ENCODE measurements at regions not wholly inside any gene's neighbourhood (a gene's known extent, or its start where the extent isn't known, plus 50 kb on each side); places are given as distances from the start of the nearest gene placed in this dataset.
"Not testable (repeated sequence)": the region's sequence is repeated elsewhere in the genome, so short reads cannot be mapped to it uniquely, and the experiment has no call there.

DNA sequence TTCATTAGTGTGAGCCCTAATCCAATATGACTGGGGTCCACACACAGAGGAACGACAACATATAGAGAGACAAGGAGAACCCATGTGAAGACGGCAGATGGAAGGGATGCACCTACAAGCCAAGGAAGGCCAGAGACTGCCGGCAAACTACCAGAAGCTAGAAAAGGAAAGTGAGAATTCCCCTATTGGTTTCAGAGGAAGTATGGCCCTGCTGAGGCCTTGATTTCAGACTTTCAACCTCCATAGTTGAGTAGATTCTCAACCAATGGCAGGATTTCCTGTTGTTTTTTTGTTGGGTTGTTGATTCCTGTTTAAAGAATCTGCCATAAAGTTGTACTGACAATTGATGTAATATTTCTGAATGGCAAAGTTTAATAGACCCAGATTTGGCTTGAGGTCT is 241.5 kb downstream of the SATB2 start:
- DNase-seq = no peak

DNA sequence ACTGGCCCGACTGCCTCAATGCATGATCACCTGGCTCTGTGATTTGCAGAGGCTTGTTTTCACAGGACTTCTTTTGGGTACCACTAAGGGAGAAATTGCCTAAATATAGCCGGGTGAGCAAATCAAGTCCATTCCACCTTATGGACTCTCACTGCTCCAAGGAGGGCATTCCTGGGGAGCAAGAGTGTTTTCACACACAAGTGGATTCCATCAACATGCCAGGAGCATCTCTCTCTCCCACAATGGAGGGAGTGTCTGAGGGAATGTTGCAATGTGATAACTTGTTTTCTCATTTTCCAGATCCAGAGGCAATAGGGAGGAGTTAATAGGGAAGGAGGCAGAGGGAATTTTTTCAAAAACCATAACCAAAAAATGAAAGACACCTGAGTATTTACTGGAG is 250.7 kb downstream of the SATB2 start:
- no peak for DNase-seq

DNA sequence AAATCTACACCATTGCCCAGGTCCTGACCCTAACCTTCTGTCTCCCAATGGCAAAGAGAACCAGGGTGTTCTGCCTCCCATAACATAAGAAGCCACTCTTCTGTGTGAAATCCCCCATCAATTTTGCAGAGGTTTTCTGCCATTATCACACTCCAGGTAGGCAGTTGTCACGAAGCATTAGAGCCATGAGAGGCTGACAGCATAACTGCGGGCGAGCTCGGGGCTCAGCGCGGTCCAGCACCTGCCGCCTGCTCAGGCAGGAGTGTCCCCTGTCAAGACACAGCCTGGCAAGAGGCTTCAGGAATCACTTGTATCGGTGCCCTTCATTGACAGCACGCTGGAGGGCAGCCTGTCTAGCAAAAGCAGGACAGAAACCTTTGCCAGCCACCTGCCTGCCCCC is 251.2 kb downstream of the SATB2 start:
- DNase-seq = no peak

DNA sequence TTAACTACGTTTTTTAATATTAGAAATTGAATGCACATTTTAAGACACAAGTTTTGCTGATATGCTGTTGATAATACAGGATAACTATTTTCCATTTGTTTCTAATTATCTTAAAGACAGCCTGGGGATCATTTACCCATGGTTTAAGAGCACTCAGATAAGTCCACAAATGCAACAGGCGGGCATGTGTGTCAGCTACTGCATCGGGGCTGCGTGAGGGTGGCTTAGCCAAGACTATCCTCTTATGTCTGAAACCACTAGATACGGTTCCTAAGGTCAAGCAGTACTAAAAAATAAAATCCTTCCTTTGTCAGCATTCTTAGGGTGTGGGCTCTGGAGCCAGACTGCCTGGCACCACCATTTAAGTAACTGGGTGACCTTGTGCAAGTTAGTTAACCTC is 254.8 kb downstream of the SATB2 start:
- DNase-seq = no peak

DNA sequence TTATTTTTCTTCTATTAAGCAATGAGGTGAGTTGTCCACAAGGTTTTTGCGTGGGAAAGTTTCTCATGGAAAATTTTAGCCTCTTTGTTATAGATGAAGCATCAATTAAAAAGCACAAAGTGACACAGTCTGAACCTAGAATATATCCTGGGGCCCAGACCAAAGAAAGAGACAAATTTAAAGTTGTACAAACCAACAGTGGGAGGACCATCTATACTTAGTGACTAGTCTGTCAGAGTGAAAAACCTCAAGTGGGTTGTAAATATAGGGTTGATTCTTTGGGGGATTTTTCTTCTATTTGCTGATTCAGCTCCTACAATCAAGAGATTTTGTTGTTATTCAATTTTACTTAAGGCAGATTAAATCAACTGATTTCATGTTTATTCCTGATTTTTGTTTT is 256.2 kb downstream of the SATB2 start:
- no peak for DNase-seq

DNA sequence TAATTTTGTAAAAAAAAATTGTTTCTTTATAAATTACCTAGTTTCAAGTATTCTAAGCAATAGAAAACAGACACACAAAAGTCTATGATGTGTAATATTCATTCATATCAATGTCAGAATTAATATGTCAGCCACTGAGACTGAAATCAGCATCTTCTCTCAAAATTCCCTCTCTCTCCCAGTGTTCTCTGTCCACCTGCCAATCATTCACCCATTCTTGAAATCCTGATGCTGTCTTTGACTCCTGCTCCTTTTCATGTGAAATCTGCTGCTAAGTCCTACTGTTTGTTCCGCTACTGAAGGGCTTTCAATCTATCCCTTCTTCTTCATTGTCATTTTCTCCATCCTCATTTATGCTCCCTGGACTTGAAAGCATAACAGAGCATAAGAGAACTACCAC is 257.9 kb downstream of the SATB2 start:
- DNase-seq = no peak

DNA sequence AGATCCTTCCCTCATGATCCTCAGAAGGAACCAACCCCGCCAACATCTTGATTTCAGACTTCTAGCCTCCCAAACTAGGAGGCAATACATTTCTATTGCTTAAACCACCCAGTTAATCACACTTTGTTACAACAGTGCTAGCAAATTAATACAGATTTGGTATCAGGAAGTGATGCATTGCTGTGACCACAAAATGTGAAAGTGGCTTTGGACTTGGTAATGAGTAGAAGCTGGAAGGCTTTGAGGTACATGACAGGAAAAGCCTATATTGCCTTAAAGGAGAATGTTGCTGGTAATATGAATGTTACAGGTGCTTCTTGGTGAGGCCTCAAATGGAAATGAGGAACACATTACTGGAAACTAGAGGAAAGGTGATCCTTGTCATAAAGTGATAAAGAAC is 260.3 kb downstream of the SATB2 start:
- DNase-seq = peak; percentile 17

DNA sequence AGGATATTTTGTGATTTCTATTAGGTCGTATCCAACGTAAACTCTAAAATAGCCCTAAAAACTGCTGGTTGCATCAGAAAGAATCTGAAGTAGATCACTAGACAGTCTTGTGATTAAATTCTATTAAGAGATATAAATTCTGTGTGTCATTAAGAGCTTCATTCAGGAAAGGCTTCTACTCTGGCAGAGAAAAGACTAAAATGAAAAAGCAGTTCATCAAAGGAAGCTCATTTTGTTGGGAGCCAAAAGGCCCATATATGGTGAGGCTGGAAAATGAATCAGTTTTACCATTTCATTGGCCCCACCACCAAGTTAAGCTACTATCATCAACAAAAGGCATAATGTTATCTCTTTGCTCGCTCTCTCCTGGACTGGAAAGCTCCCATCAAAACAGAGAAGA is 261.1 kb downstream of the SATB2 start:
- DNase-seq = no peak

DNA sequence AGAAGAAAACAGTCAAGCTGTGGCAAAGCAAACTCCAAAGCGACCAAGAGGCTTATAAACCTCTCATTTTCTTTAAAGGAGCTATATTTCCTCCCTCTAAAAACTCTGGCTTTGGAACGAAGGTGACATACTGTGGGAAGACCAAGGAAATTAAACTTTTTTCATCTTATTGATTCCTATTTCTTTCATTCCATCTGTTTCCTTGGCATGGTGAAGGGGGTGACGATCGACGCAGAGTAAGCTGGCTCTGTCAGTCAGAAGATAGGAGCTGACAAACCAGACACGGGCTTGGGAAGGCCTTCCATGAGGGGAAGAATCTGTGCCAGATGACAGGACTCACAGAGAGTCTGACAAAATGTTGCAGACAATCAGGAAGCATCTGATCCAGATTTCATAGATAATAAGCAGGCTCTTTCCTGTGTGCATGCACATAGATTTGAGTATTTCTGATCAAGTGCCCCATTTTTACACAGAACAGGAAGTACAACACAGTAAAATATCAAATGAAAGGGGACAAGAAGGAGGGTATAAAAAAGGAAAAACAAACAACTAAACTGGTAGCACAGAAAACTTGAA is 261.7 kb downstream of the SATB2 start:
- DNase-seq = no peak

DNA sequence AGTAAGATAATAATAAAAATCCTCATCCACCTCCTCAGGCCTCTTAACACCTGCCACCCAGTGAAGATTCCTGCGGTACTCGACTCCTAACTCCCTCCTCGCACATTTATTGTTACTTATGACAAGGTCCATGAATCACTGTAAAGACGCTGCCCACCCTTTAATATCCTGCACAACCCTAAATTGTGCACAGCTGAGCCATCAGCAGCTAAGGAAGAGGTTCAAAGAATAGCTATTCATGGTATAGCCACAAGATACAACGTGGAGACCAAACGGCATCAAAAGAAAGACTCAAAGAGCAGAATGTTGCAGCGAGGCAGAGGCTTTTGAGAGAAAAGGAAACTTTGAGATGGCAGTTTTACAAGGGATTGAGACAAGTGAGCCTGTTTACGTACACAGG is 266.3 kb downstream of the SATB2 start:
- no peak for DNase-seq

DNA sequence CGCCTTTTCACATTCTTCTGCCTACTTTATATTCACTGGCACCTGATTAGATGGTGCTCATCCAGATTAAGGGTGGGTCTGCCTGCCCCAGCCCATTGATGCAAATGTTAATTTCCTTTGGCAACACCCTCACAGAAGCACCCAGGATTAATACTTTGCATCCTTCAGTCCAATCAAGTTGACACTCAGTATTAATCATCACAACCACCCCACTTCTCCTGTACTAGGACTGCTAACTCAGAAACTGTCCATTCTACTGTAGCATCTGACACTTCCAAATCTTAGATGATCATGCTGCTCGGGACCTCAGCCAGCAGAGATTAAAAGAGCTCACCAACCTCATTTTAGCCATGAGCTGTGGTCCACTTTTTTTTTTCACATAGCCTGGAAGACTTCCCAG is 268.5 kb downstream of the SATB2 start:
- DNase-seq = no peak

DNA sequence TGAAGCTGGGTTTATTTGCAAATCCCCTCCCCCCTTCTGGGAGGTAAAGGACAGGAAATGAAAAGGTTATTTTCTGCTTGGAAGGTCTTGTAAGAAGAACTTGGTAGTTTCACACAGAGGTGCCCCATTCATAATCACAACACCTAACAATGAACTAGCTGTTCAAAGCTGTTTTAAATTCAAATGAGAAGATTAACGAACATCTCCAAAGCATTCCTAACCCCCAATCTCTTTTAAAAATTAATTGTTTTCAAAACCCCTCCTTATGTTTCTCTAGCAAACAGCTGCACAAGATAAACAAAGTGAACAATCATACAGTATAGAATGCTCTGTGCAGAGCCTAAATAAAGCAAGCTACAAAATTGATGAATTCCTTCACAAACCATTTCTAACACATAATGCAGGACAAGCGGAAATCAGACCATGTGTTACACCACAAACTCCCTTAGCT is 271.4 kb downstream of the SATB2 start:
- no peak for DNase-seq

DNA sequence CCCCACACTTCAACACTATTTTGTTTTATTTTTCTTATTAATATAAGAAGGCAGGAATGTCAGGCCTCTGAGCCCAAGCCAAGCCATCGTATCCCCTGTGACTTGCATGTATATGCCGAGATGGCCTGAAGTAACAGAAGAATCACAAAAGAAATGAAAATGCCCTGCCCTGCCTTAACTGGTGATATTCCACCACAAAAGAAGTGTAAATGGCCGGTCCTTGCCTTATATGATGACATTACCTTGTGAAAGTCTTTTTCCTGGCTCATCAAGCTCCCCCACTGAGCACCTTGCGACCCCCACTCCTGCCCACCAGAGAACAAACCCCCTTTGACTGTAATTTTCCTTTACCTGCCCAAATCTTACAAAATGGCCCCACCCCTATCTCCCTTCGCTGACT is 272.6 kb downstream of the SATB2 start:
- DNase-seq = not testable (repeated sequence)

DNA sequence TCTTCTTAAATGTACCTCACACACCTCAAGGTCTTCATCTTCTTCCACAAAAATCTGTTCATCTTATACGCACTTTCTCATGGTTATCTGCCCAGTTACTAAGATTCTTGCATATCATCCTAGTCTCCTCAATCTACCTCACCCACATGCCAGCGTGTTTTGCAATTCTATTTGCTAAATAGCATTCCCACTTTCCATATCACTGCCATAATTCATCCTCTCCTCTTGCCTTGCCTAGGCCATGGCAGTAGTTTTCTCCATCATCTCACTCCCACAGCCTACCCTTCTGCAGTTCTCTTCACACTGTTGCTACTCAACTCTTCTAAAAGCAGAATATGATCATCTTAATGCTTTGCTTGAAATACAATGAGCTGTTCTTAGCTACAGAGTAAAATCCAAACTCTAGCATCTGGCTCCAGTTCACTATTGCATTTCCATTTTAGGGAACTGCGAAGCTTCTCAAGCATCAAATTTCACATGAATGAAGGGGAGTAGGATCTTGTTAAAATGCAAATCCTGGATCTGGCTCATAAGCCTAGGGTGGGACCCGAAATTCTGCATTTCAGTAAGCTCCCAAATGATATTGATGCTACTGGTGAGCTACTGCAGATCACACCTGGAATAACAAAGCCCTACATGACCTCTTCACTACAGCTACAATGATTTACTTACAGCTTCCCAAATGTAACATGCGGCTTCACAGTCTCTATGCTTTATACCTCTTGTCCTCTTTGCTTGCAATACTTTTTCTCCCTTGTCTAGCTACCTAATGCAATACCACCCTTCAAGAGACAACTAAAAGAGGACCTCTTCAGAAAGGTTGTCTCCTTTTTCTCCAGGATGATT is 293.9 kb downstream of the SATB2 start:
- no peak for DNase-seq

DNA sequence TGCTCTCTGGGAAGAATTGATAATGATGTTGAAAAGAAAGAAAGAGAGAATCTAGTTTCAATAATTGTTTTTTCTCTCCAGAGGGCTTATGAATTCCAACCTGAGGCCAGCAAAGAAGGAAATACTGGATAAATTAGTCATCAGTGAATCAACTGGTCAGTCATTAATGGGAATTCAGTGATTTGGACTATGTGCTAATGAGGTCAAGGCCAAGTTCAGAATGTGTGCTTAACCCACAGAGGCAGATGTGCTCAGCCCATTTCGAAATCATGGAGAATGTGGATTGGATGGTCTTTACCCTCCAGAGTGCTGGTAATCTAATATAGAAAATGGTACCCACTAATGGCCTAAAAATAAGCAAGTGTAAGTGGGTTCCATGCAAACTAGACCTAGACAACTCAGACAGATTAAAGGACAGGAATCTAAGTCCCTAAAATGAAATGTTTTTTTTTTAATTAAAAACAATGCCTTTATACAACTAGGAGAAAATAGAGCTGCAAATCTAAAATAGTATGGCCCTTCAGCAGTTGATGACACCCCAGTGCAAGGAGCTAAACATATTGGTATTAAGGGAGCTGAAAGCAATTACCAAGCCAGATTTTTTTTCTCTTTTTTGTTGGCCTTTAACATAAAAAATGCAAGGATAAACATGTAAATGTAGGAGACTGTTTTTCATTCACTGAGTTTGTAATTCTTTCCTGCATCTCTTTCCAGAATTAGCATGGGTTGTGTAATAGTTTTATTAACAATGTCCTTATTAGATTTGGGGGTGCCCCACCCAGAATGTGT is 296.9 kb downstream of the SATB2 start:
- DNase-seq = no peak

DNA sequence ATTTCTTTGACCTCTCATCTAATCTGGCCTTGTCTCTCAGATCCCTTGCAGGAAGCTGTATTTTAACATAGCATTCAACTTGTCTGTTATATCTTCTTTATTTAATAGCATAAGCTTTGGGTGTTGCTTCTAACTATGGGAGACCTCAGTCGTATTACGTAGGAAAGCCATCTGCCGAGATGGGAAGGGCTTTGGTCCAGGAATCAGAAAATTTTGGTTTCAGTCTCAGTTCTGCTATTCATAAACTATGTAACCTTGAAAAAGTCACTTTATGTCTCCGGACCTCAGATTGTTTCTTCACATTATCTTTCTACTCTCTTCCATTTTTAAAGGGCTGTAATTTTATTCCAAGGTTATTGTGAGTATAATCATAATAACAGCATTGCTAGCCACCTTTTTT is 297.7 kb downstream of the SATB2 start:
- DNase-seq = no peak

DNA sequence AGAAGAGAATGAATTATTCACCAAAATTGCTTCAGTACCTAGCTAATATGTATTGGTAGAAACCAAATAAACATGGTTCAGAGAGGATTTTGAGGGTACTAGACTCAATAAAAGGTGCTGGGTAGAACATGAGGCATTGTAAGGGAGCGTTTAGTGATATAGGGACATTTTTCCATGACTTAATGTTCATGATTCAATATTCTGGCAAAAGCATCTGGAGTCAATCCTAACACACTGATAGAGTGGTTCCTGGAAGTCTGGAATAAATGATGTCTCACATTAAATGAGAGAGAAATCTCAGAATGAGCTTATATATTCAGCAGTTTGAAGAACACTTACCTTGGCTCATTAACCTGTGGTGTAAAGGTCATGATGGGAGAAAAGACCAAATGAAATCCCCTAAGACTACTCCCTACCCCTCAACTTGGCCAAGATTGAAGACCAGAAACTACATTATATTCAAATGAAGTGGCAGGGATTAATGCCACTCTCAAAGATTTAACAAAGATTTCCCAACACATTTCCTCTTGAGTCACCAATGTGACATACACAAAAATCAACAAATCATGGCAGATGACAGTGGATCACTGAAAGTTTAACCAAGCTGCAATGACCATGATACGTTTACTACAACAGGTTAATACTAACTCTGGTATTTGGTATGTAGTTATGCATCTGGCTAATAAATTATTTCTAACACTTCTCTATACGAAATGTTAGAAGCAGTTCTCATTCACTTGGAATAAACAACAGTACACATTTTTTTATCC is 309.5 kb downstream of the SATB2 start:
- no peak for DNase-seq

DNA sequence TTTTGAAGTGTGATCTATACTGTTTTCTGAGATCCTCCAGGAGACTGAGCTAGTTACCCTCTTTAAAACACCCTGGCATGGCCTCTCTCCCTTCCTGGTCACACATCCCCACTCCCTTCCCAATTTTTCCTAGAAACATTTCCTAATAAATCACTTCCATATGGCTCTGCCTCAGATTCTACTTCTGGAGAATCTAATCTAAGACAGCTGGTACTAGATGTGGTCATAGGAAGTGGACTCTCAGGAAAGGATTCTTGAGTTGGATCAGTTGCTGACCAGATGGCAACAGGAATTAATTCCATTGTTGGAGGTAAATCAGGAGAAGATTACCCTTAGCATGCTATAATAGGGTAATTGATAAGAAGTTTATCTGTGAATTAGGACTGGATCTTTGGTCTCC is 310.5 kb downstream of the SATB2 start:
- no peak for DNase-seq

DNA sequence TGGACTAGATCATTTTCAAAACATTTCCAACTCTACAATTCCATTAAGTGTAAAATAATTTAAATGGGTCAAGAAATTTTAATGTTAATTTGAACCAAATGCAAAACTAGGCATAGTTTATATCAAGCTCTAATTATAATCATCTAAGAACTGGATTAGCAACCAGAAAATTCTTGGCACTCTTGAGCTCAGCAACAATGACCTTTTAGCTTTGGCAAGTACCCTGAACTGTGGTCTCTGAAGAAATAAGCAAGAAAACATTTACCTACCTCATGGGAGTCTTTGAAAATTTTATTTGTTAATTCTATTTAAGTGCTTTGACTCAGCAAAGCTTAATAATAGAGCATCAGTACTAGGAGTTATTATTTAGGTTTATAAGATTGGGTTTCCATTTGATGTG is 313.2 kb downstream of the SATB2 start:
- DNase-seq = no peak

DNA sequence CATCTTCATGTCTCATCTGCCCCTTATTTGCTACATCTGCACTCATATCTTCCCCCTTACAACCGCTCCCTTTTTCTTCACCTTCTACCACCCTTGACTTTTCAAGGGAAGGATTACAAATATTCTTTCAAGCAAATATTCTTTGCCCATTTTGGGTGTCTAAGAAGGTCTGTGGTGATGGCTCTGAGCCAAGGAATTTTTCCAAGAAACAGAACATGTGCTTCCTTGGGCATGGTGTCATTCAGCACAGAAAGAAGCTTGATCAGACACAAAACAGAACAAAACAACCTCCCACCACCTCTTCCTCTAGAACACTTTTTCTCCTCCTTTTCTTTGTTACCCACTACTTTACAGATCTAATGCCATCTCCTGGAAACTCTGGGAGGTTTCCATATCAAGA is 313.7 kb downstream of the SATB2 start:
- DNase-seq = peak; percentile 8

DNA sequence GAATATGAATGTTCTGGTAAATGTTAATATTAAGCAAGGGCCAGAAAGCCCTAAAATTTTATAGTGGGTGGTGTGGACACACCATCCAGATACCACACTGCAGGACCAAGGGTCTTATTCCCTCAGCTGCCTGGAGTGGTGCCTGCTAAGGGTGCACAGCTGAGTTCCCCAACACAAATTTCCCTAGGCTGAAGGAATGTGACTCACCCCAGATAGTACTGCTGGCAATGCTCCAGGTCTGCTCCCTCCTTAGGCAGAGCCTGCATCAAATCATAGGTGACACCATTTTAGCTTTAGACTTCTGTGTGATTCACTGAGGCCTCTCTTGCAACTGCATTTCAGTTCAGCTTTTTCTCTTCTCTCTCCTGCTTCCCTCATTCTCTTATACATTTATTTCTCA is 321.1 kb downstream of the SATB2 start:
- peak; percentile 11 for DNase-seq

DNA sequence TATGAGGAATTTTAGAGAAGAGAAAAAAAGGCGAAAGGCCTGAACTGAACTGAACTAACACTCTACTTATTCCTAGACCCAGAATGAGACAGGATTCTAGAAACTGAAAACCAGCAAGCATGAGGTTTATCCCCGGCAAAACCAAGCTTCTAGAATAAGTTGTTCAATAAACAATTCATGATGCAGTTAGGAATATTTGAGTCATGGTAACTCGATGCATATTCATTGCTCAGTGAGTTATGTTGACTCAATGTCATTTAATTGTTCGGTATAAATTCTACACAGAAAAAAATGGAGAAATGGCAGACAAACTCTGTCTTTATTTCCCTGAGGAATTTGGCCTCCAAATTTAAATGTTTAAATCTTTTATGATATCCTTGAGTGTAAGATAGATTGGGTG is 321.5 kb downstream of the SATB2 start:
- no peak for DNase-seq

DNA sequence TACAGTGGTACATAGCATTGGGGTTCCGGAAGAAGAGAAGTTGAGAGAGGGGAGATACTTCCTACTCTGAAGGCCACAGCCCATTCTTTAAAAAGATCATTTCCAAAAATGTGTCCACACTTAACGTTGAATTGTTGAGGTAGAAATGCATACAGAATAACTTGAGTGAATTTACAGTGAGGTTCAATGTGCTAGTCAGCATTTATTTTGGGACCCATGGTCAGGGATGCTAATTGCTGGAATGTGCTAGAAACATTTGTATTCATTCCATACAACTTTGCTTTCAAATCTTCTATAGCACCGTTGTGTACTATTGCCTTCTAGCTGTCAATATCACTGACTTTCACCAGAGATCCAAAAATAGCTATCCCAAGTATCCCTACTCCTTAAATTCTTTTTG is 325.9 kb downstream of the SATB2 start:
- DNase-seq = no peak
